ENCODE measurements at regions not wholly inside any gene's neighbourhood (a gene's known extent, or its start where the extent isn't known, plus 50 kb on each side); places are given as distances from the start of the nearest gene placed in this dataset.

DNA sequence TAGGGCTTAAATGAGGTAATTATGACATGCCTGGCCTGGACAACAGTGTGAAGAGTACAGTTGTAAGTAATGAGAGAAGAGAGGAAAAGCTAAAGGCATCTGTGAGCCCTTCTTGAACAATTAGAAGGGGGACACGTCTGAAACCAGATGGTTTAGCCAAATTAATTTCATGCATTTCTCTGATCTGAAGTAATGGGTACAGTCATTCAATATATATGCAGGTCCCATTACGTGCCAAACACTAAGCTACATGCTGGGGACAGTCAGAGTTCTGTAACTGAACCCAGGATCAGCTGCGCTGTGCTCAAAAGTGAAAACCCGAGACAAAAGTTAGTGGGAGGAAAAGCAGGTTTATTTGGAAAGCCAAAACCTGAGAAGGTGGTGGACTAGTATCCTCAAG, 207.2 kb upstream of the TMTC1 start:
- Histone ChIP-seq H3K9ac (ENCODE audit: low read length) (no peak overlapping the region), H3F3A (ENCODE audit: low read length, unreplicated experiment) (no peaks in the 10 kb centered on the region), H3K4me1 (ENCODE audit: insufficient read depth, low read length) (no peaks in the 10 kb centered on the region), H3K9me3 (ENCODE audit: low read length) (no peaks in the 10 kb centered on the region), H3K27ac (ENCODE audit: low read length) (no peak overlapping the region), H3K4me2 (ENCODE audit: low read length) (no peak overlapping the region), H3K79me2 (ENCODE audit: low read length) (no peaks in the 10 kb centered on the region), H2AFZ (ENCODE audit: low read length) (no peak overlapping the region), H3K27me3 (ENCODE audit: low read length) (no peaks in the 10 kb centered on the region), H3K4me3 (ENCODE audit: low read length) (no peak overlapping the region), H3K36me3 (ENCODE audit: low read depth, low read length) (no peaks in the 10 kb centered on the region), H4K20me1 (ENCODE audit: low read length) (no peaks in the 10 kb centered on the region), H3K9me2 (replicated peaks; ENCODE audit: low read length) (no peaks in the 10 kb centered on the region)
- BruUV-seq (replicated peaks) = no TSS peak
- ATAC-seq (no peak), DNase-seq (no peak)
- CTCF ChIA-PET = no interaction called here
- intact Hi-C loops (cut with micrococcal nuclease) = loop anchor here (2.0 kb wide), 1 partner anchor 24 kb away; no protein-coding TSS in a partner anchor
- TF ChIP-seq EZH2 (IDR thresholded peaks at IDR 0.05; ENCODE audit: low read length, unreplicated experiment) (no peak), EZH2phosphoT487 (IDR thresholded peaks at IDR 0.05; ENCODE audit: borderline replicate concordance, low read length) (no peak)
- TF ChIP-seq, protein P1, sequence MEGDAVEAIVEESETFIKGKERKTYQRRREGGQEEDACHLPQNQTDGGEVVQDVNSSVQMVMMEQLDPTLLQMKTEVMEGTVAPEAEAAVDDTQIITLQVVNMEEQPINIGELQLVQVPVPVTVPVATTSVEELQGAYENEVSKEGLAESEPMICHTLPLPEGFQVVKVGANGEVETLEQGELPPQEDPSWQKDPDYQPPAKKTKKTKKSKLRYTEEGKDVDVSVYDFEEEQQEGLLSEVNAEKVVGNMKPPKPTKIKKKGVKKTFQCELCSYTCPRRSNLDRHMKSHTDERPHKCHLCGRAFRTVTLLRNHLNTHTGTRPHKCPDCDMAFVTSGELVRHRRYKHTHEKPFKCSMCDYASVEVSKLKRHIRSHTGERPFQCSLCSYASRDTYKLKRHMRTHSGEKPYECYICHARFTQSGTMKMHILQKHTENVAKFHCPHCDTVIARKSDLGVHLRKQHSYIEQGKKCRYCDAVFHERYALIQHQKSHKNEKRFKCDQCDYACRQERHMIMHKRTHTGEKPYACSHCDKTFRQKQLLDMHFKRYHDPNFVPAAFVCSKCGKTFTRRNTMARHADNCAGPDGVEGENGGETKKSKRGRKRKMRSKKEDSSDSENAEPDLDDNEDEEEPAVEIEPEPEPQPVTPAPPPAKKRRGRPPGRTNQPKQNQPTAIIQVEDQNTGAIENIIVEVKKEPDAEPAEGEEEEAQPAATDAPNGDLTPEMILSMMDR (conservative IDR thresholded peaks at IDR 0.05; ENCODE audit: low read depth, low read length) = no peak
- POLR2A ChIA-PET (ENCODE audit: unreplicated experiment) = no interaction called here

DNA sequence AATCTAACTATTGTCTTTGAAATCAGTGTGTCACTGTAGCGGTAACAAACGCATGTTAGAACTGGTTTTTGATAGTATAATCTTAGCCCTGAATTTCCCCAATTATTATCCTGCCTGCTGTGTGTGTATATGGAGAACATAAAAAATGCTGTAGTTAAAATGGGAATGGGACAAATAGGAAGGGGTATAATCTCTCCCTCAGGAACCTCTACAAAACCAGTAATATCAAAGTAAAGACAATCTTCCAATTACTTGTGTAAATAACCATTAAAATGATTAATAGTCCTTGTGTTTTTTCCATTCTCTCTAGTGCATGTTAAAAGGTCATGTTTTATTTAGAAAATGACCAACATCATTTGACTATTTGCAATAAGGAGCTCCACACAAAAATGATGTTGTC, 200.1 kb upstream of the TMTC1 start:
- no peaks in the 10 kb centered on the region for H3F3A ChIP-seq (ENCODE audit: low read length, unreplicated experiment)
- no peak overlapping the region for H3K4me3 ChIP-seq (ENCODE audit: low read length)
- H3K27ac ChIP-seq (ENCODE audit: low read length) = no peak overlapping the region
- ChIA-PET POLR2A (ENCODE audit: unreplicated experiment) (interaction anchor here (0.7 kb wide), 1 partner anchor 830 kb away, joined by 3 read pairs; no protein-coding TSS in a partner anchor), CTCF (no interaction called here)
- TF ChIP-seq EZH2phosphoT487 (IDR thresholded peaks at IDR 0.05; ENCODE audit: borderline replicate concordance, low read length) (no peak), EZH2 (IDR thresholded peaks at IDR 0.05; ENCODE audit: low read length, unreplicated experiment) (no peak)
- TF ChIP-seq, protein P1 (conservative IDR thresholded peaks at IDR 0.05; ENCODE audit: low read depth, low read length) = no peak
- H4K20me1 ChIP-seq (ENCODE audit: low read length) = no peaks in the 10 kb centered on the region
- ATAC-seq = no peak
- no peak overlapping the region for H3K4me2 ChIP-seq (ENCODE audit: low read length)
- H3K4me1 ChIP-seq (ENCODE audit: insufficient read depth, low read length) = peaks cover 18% of the 10 kb centered on the region
- H3K9me2 ChIP-seq (replicated peaks; ENCODE audit: low read length) = no peaks in the 10 kb centered on the region
- intact Hi-C loops (cut with micrococcal nuclease) = loop anchor here (5.0 kb wide), 1 partner anchor 148 kb away; no protein-coding TSS in a partner anchor
- no peaks in the 10 kb centered on the region for H3K9me3 ChIP-seq (ENCODE audit: low read length)
- no peaks in the 10 kb centered on the region for H3K36me3 ChIP-seq (ENCODE audit: low read depth, low read length)
- no peaks in the 10 kb centered on the region for H3K27me3 ChIP-seq (ENCODE audit: low read length)
- no peak for DNase-seq
- H3K79me2 ChIP-seq (ENCODE audit: low read length) = no peaks in the 10 kb centered on the region
- no TSS peak for BruUV-seq (replicated peaks)
- H2AFZ ChIP-seq (ENCODE audit: low read length) = no peak overlapping the region
- no peak overlapping the region for H3K9ac ChIP-seq (ENCODE audit: low read length)

DNA sequence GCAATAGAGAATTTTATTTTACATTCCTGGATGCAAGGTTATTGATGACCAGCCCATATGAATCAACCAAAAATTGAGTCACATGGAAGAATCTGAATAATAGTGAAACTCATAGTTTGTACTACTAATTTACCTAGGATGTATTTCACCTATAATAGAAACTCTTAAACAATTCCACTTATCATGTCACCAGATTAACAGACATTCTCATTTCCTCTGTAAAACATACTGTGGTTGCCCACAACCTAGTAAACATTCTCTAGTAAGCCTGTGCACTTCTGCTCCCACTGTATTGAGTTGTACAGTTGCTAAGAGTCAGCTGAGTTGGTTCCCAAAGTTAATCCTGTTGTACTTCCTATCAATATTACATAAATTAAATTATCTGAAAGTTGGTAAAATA, 196.6 kb upstream of the TMTC1 start:
- no peaks in the 10 kb centered on the region for H3K27me3 ChIP-seq (ENCODE audit: low read length)
- intact Hi-C loops (cut with micrococcal nuclease) = loop anchor here (5.0 kb wide), 1 partner anchor 152 kb away; no protein-coding TSS in a partner anchor
- H3K79me2 ChIP-seq (ENCODE audit: low read length) = no peaks in the 10 kb centered on the region
- ATAC-seq (peak; percentile 96), DNase-seq (peak; percentile 81)
- H2AFZ ChIP-seq (ENCODE audit: low read length) = peak overlapping the region; percentile 60; the same call in 1 of the 2 replicates
- ChIA-PET POLR2A (ENCODE audit: unreplicated experiment) (no interaction called here), CTCF (no interaction called here)
- H3K9me3 ChIP-seq (ENCODE audit: low read length) = no peaks in the 10 kb centered on the region
- TF ChIP-seq EZH2 (IDR thresholded peaks at IDR 0.05; ENCODE audit: low read length, unreplicated experiment) = no peak
- TF ChIP-seq, protein P1 (conservative IDR thresholded peaks at IDR 0.05; ENCODE audit: low read depth, low read length) = no peak
- no peak for TF ChIP-seq EZH2phosphoT487 (IDR thresholded peaks at IDR 0.05; ENCODE audit: borderline replicate concordance, low read length)
- H3K4me1 ChIP-seq (ENCODE audit: insufficient read depth, low read length) = peaks cover 19% of the 10 kb centered on the region
- H3K4me3 ChIP-seq (ENCODE audit: low read length) = peak overlapping the region; percentile 34; the same call in 1 of the 2 replicates
- peak overlapping the region; percentile 88 for H3K27ac ChIP-seq (ENCODE audit: low read length)
- peak overlapping the region; percentile 60 for H3K4me2 ChIP-seq (ENCODE audit: low read length)
- H3F3A ChIP-seq (ENCODE audit: low read length, unreplicated experiment) = no peaks in the 10 kb centered on the region
- no TSS peak for BruUV-seq (replicated peaks)
- H3K9me2 ChIP-seq (replicated peaks; ENCODE audit: low read length) = no peaks in the 10 kb centered on the region
- H4K20me1 ChIP-seq (ENCODE audit: low read length) = no peaks in the 10 kb centered on the region
- H3K9ac ChIP-seq (ENCODE audit: low read length) = peak overlapping the region; percentile 14; the same call in 1 of the 2 replicates
- no peaks in the 10 kb centered on the region for H3K36me3 ChIP-seq (ENCODE audit: low read depth, low read length)
